Prostate gland (tissue), 2 donors: ENCODE measurements at regions not wholly inside any gene's neighbourhood (a gene's known extent, or its start where the extent isn't known, plus 50 kb on each side); places are given as distances from the start of the nearest gene placed in this dataset.

Experiments
- DNase-seq: peaks from one replicate; pipeline ENCODE4 v3.0.0-alpha.2; 2019; ENCODE audit warnings: low spot score
- H3K27ac ChIP-seq, 2 donors: fragments of 200-600 bp; sonication (generic); 2 replicates each; pipeline ENCODE4 v1.5.1; 2017 to 2019
- H3K27me3 ChIP-seq: fragments of 200-600 bp; sonication (generic); replicated peaks from 2 replicates; pipeline ENCODE4 v1.5.1; 2019; ENCODE audit not compliant: insufficient read depth
- H3K36me3 ChIP-seq, 2 donors: fragments of 200-600 bp; sonication (generic); 1 replicate in 1 of 2; 2 replicates in 1 of 2; pipeline versions ENCODE4 v1.5.1 to v1.8.1; 2017 to 2019
- H3K4me1 ChIP-seq: fragments of 200-600 bp; sonication (generic); replicated peaks from 2 replicates; pipeline ENCODE4 v1.5.1; 2019
- H3K4me3 ChIP-seq, 2 donors: fragments of 200-600 bp; sonication (generic); 2 replicates each; pipeline ENCODE4 v1.5.1; 2017 to 2019
- H3K9me3 ChIP-seq: fragments of 200-600 bp; sonication (generic); 2 replicates; pipeline ENCODE4 v1.5.1; 2017
- CTCF ChIP-seq, 4 experiments: fragments of 200-600 bp in 2 of 4; fragments of 450-650 bp in 2 of 4; sonication (generic) in 2 of 4; IDR thresholded peaks; 1 replicate in 3 of 4; 2 replicates in 1 of 4; pipeline ENCODE4 v1.5.1; 2016 to 2019; ENCODE audit warnings: antibody characterized with exemption in 4 of 4, mild to moderate bottlenecking in 2 of 4, moderate library complexity in 2 of 4
- POLR2A ChIP-seq: fragments of 450-650 bp; IDR thresholded peaks from one replicate; pipeline ENCODE4 v1.6.1; 2016; ENCODE audit warnings: antibody characterized with exemption, mild to moderate bottlenecking
- POLR2AphosphoS5 ChIP-seq: sonication (generic); formaldehyde crosslinking; IDR thresholded peaks from one replicate; pipeline ENCODE4 v1.6.1; 2017; ENCODE audit warnings: antibody characterized with exemption
- WGBS: methylation state at CpG from one replicate; pipeline ENCODE4 v1.1.5; 2018; 5-methylcytosine and 5-hydroxymethylcytosine counted together
- intact Hi-C: fragments of 100-400 bp; cut with DNase I; formaldehyde crosslinking; loops from one replicate; pipeline ENCODE4 v1.14.2; 2022

- no peak for DNase-seq
- H3K4me1 ChIP-seq = no peaks in the 10 kb centered on the region
- no peaks in the 10 kb centered on the region for H3K36me3 ChIP-seq
- no peaks in the 10 kb centered on the region for H3K9me3 ChIP-seq
- no peak overlapping the region for H3K4me3 ChIP-seq
- 83% methylated on average over 1 of the region's 1 CpG for WGBS
- TF ChIP-seq POLR2A (no peak), POLR2AphosphoS5 (no peak), CTCF (IDR thresholded peaks at IDR 0.05) (no peak)
- no peaks in the 10 kb centered on the region for H3K27me3 ChIP-seq
- H3K27ac ChIP-seq = no peak overlapping the region
- intact Hi-C loops = no loop called here
Measured at GRCh38 chr13:47853236-47853635, 147.8 kb downstream of the SUCLA2 start.

GRCh38 chr13:47846886-47847285 is 154.2 kb downstream of the SUCLA2 start:
- H3K36me3 ChIP-seq = no peaks in the 10 kb centered on the region
- no peaks in the 10 kb centered on the region for H3K27me3 ChIP-seq
- no peaks in the 10 kb centered on the region for H3K9me3 ChIP-seq
- no peak overlapping the region for H3K27ac ChIP-seq
- no peak for TF ChIP-seq CTCF (IDR thresholded peaks at IDR 0.05)
- TF ChIP-seq POLR2A = no peak
- no peak for TF ChIP-seq POLR2AphosphoS5
- H3K4me1 ChIP-seq = no peaks in the 10 kb centered on the region
- no peak overlapping the region for H3K4me3 ChIP-seq
- DNase-seq = no peak
- intact Hi-C loops = no loop called here
- 61% methylated on average over 4 of the region's 4 CpGs for WGBS

GRCh38 chr13:47845981-47846380 is 155.1 kb downstream of the SUCLA2 start:
- no peak for DNase-seq
- WGBS = 81% methylated on average over 1 of the region's 1 CpG

GRCh38 chr13:47843005-47843404 is 158.1 kb downstream of the SUCLA2 start:
- Histone ChIP-seq H3K27me3 (no peaks in the 10 kb centered on the region), H3K9me3 (no peaks in the 10 kb centered on the region), H3K4me1 (no peaks in the 10 kb centered on the region), H3K27ac (no peak overlapping the region), H3K36me3 (no peaks in the 10 kb centered on the region), H3K4me3 (no peak overlapping the region)
- intact Hi-C loops = no loop called here
- WGBS = 84% methylated on average over 4 of the region's 4 CpGs
- TF ChIP-seq POLR2A = no peak
- no peak for TF ChIP-seq CTCF (IDR thresholded peaks at IDR 0.05)
- no peak for TF ChIP-seq POLR2AphosphoS5
- DNase-seq = no peak

More at GRCh38 chr13:47845981-47846380, 155.1 kb downstream of the SUCLA2 start:
- TF ChIP-seq CTCF (IDR thresholded peaks at IDR 0.05) (no peak), POLR2A (no peak), POLR2AphosphoS5 (no peak)
- intact Hi-C loops = no loop called here
- no peaks in the 10 kb centered on the region for H3K4me1 ChIP-seq
- no peaks in the 10 kb centered on the region for H3K27me3 ChIP-seq
- H3K4me3 ChIP-seq = no peak overlapping the region
- H3K27ac ChIP-seq = no peak overlapping the region
- no peaks in the 10 kb centered on the region for H3K36me3 ChIP-seq
- no peaks in the 10 kb centered on the region for H3K9me3 ChIP-seq

- no peaks in the 10 kb centered on the region for H3K9me3 ChIP-seq
- TF ChIP-seq CTCF (IDR thresholded peaks at IDR 0.05) (no peak), POLR2A (no peak), POLR2AphosphoS5 (no peak)
- H3K36me3 ChIP-seq = no peaks in the 10 kb centered on the region
- intact Hi-C loops = no loop called here
- no peak overlapping the region for H3K4me3 ChIP-seq
- no peak for DNase-seq
- H3K27me3 ChIP-seq = no peaks in the 10 kb centered on the region
- 88% methylated on average over 4 of the region's 4 CpGs for WGBS
- H3K4me1 ChIP-seq = no peaks in the 10 kb centered on the region
- H3K27ac ChIP-seq = no peak overlapping the region
Measured at GRCh38 chr13:47841151-47841550, 159.9 kb downstream of the SUCLA2 start.
